ENCODE measurements at regions not wholly inside any gene's neighbourhood (a gene's known extent, or its start where the extent isn't known, plus 50 kb on each side); places are given as distances from the start of the nearest gene placed in this dataset.
"Not testable (repeated sequence)": the region's sequence is repeated elsewhere in the genome, so short reads cannot be mapped to it uniquely, and the experiment has no call there.

DNA sequence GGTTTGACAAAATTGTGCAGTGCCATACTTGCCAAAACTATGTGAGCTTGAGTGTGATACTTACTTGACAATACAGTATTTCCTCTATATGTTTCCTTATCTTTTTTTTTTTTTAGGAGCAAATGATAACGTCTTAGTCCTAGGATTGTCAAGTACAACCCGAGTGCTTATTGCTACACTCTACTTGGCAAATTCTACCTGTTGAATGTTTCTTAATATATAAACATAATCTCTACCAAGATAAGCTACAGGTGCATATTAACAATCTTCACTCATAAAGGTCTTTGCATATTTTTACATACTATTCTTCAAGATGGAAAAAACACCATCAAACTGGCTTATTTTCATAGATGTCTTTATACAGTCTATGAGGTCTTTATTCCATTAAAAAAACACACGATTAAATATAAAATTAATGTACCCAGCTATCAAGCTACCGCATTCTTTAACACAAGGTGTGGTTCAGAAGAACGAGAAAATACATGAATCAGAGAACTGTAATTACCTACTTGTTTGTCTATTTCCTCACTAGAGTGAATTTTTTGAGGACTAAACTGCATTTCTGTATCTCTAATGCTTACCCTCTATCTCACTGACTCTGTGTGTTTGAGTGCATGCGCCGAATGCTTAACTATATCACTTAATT lies 76.1 kb upstream of the PDSS1 start:
- no peak for DNase-seq

- DNase-seq = peak; percentile 12
Measured at GRCh38 chr10:26621889-26622711, 75.4 kb upstream of the PDSS1 start.

- no peak for DNase-seq
Measured at GRCh38 chr10:26622891-26623290, 74.6 kb upstream of the PDSS1 start.

GRCh38 chr10:26624006-26624405 lies 73.5 kb upstream of the PDSS1 start:
- DNase-seq = no peak

- no peak for DNase-seq
Measured at GRCh38 chr10:26626066-26626465, 71.4 kb upstream of the PDSS1 start.

DNA sequence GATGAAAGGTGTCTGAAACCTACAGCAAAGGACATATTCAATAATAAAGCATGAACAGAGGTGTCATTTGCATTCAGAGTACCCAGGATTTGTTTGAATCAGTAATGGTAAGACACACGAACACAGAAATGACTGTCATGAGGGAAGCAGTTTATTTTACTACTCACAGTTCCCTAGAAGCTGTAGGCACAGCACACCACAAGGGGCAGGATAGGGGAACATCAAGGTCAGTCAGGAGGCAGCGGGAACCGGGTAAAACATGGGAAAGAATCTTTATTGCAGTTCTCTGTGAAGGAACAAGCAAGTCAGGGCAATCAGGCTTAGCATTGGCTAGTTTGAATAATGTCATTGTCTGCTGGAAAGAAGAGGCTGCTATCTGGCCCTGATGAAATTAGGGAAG lies 70.2 kb upstream of the PDSS1 start:
- no peak for DNase-seq

GRCh38 chr10:26628395-26628794 lies 69.1 kb upstream of the PDSS1 start:
- DNase-seq = no peak

- DNase-seq = not testable (repeated sequence)
Measured at GRCh38 chr10:26632171-26632570, 65.3 kb upstream of the PDSS1 start.

DNA sequence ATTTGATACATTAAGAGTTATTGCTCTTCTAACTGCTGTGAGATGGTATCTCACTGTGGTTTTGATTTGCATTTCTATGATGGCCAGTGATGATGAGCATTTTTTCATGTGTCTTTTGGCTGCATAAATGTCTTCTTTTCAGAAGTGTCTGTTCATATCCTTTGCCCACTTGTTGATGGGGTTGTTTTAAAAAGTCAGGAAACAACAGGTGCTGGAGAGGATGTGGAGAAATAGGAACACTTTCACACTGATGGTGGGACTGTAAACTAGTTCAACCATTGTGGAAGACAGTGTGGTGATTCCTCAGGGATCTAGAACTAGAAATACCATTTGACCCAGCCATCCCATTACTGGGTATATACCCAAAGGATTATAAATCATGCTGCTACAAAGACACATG lies 63.4 kb upstream of the PDSS1 start:
- not testable (repeated sequence) for DNase-seq

GRCh38 chr10:26637521-26638275 lies 59.8 kb upstream of the PDSS1 start:
- DNase-seq = no peak

DNA sequence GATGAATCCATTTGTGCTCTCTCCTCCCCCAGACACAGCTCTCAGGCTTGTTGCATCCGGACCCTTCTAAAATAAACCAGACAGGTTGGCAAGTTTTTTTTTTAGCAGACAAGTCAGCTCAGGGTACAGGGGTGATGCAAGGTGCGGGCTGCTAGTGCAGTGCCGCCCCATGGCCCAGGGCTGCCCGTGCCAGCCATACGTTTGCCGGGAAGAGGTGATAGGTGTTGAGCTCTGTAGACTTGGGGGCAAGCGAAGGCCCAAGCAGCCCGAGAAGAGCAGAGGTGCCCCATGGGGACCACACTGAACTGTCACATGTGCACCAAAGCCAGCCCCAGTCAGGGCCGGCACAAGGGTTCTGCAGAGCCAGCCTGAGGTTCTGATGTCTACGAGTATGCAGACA lies 57.1 kb upstream of the PDSS1 start:
- no peak for DNase-seq

DNA sequence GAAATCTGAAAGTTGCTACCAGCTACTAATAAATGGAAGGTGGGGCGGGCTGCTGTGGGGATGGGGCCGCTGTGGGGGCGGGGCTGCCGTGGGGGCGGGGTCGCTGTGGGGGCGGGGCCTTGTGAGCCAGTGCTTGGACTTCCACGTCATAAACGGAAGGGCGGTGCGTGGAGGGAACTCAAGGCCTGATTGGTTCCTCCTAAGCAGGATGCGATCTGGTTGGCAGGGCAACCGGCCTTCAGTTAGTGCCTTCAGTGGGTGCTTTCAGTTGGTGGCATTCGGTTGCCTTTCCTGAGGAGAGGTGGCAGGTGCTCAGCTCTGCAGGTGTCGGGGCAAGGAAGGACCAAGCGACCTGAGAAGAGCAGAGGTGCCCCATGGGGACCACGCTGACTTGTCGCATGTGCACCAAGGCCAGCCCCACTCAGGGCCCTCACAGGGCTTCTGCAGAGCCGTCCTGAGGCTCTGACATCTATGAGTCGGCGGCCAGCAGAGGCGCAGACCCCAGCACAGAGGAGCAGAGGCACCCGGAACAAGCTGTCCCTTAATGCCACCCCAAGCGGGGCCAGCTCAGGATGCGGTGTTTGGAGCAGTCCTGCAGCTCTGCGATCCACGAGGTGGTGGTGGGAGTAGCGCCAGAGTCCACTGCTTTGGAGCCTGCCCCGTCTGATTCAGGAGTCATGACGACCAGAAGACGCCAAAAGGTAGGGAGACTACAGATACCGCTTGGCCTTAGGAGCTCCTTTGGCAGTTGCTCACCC lies 54.4 kb upstream of the PDSS1 start:
- DNase-seq = no peak

- DNase-seq = no peak
Measured at GRCh38 chr10:26647602-26648244, 49.8 kb upstream of the PDSS1 start.

Measured in activated CD4-positive, alpha-beta T cell treated with anti-CD3 and anti-CD28 coated beads, Interleukin-2, amount 50 U/mL, for 1 hour (primary cell).